ENCODE measurements at regions not wholly inside any gene's neighbourhood (a gene's known extent, or its start where the extent isn't known, plus 50 kb on each side); places are given as distances from the start of the nearest gene placed in this dataset.

DNA sequence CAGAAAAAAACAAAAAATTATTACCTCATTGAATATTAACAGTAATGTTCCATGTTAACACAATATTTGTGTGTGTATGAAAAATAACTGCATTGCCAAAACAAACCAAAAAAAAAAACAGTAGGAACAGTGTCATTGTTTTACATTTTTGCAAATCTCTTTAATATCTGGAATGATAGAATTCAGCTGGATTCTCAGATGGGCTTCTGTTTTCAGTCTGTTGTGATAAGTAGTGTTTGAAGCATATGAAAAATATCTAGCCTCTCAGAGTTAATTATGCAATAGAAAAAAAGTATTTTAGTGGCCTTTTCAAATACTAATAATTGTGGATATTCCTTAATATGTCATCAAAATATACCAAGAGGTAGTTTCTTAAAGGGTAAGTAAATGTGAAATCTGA is 52.9 kb upstream of the RWDD3 start:
- CTCF ChIA-PET, result no interaction called here
- Mint-ChIP-seq H3K4me1 (ENCODE audit: low read depth, unreplicated experiment) (no peaks in the 10 kb centered on the region), H3K36me3 (ENCODE audit: insufficient read depth, unreplicated experiment) (peaks cover 2% of the 10 kb centered on the region), H3K4me3 (ENCODE audit: low read depth, unreplicated experiment) (no peak overlapping the region), H3K9me3 (ENCODE audit: low read depth, unreplicated experiment) (no peaks in the 10 kb centered on the region), H3K27me3 (ENCODE audit: unreplicated experiment) (no peaks in the 10 kb centered on the region), H3K27ac (ENCODE audit: unreplicated experiment) (no peak overlapping the region)
- intact Hi-C loops (cut with micrococcal nuclease; ENCODE audit: unreplicated experiment), result no loop called here
- DNase-seq, result no peak
- TF ChIP-seq, protein P1, sequence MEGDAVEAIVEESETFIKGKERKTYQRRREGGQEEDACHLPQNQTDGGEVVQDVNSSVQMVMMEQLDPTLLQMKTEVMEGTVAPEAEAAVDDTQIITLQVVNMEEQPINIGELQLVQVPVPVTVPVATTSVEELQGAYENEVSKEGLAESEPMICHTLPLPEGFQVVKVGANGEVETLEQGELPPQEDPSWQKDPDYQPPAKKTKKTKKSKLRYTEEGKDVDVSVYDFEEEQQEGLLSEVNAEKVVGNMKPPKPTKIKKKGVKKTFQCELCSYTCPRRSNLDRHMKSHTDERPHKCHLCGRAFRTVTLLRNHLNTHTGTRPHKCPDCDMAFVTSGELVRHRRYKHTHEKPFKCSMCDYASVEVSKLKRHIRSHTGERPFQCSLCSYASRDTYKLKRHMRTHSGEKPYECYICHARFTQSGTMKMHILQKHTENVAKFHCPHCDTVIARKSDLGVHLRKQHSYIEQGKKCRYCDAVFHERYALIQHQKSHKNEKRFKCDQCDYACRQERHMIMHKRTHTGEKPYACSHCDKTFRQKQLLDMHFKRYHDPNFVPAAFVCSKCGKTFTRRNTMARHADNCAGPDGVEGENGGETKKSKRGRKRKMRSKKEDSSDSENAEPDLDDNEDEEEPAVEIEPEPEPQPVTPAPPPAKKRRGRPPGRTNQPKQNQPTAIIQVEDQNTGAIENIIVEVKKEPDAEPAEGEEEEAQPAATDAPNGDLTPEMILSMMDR (IDR thresholded peaks at IDR 0.05; ENCODE audit: unreplicated experiment), result no peak
- BruUV-seq (replicated peaks), result no TSS peak

- H3K27me3 Mint-ChIP-seq (ENCODE audit: unreplicated experiment), result no peaks in the 10 kb centered on the region
- no peak for DNase-seq
- H3K27ac Mint-ChIP-seq (ENCODE audit: unreplicated experiment), result no peak overlapping the region
- H3K9me3 Mint-ChIP-seq (ENCODE audit: low read depth, unreplicated experiment), result no peaks in the 10 kb centered on the region
- CTCF ChIA-PET, result no interaction called here
- H3K4me3 Mint-ChIP-seq (ENCODE audit: low read depth, unreplicated experiment), result no peak overlapping the region
- TF ChIP-seq, protein P1 (IDR thresholded peaks at IDR 0.05; ENCODE audit: unreplicated experiment), result no peak
- intact Hi-C loops (cut with micrococcal nuclease; ENCODE audit: unreplicated experiment), result no loop called here
- H3K36me3 Mint-ChIP-seq (ENCODE audit: insufficient read depth, unreplicated experiment), result peaks cover under 1% of the 10 kb centered on the region
- no TSS peak for BruUV-seq (replicated peaks)
- H3K4me1 Mint-ChIP-seq (ENCODE audit: low read depth, unreplicated experiment), result no peaks in the 10 kb centered on the region
Observed at GRCh38 chr1:95183952-95184351, 50.1 kb upstream of the RWDD3 start.
